Pulmonary artery endothelial cell (primary cell): ENCODE measurements at regions not wholly inside any gene's neighbourhood (a gene's known extent, or its start where the extent isn't known, plus 50 kb on each side); places are given as distances from the start of the nearest gene placed in this dataset.

Experiments
- DNase-seq: peaks from one replicate; pipeline ENCODE4 v3.0.0-alpha.2; 2011; ENCODE audit warnings: low read depth, low spot score

GRCh38 chr3:16108424-16108823 lies 66.1 kb upstream of the GALNT15 start:
- DNase-seq: no peak

- peak; percentile 10 for DNase-seq
Observed at GRCh38 chr3:16109929-16110328, 64.6 kb upstream of the GALNT15 start.

DNA sequence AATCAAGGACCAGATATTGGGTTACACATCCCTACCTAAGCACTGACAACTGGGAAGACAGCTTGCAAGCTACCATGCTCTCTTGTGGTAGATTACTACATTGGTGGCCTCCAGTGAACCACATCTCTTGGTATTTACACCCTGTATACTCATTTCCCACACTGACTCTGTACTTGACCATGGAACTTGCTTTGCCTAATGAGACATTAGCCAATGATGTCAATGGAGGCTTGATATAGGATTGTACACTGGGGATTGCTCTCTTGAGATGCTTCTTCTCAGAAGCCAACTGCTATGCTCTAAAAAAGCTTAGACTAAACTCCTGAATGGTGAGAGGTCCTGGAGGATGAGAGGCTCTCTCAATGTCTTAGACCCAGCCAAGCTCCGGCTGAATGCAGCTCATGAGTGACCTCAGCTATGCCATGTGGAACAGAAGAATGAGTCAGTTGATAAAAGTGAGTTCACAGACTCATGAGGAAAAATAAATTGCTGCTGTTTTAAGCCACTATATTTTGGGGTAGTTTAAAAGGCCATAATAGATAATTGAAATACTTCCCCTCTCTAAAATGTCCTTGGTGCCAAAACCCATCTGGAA lies 61.5 kb upstream of the GALNT15 start:
- no peak for DNase-seq

DNA sequence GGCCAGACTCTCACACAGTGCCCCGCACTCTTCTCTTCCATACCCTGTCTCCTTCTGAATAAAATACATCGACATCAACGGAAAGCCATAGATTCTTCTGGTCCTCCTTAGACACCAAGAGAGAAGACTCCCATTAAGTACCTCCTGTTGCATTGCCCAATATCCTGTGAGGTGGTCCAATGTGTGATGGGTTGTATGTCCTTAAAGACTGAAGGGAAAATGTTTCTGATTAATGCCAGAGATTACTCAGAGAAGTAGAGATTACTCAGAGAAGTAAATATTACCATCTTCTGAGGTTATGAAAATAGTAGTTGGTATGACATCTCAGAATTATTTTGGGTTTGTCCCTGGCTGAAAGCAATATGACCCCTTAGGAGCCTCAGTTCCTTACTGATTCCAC lies 60.8 kb upstream of the GALNT15 start:
- no peak for DNase-seq

DNA sequence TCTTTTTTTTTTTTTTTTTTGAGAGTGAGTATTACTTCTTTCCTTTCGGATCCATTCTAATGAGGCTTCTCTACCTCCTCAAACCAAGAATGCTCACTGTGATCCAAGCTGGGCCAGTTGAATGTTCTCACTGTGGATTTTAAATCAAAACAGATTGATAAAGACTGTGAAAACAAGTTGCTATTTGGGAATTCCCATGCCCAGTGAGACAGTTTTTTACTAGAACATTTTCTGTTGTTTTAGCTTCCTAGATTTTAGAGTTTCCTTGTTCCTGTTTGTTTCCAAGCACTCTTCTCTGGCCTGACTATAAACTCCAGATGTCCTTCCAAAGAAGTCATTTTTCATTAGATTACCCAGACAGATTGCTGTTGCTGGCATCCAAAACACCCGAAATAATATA lies 60.1 kb upstream of the GALNT15 start:
- DNase-seq: no peak

DNA sequence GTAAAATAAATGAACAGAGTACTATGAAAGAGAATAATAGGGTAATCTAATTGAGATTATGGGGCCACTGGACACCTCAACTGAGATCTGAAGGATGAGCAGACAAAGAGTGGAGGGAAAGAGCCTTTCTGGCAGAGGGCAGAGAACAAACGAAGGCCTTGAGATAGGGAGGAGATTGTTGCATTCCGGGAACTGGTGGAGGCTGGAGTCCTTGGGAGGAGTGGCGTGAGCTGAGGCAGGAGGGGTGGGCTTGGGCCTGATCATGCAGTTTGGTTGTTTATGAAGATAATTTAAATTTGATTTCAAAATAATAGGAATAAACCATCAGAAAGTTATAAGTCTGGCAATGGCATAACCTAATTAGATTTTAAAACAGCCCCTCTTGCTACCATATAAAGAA lies 59.5 kb upstream of the GALNT15 start:
- DNase-seq: no peak

GRCh38 chr3:16118396-16118795 lies 56.1 kb upstream of the GALNT15 start:
- no peak for DNase-seq

- no peak for DNase-seq
Observed at GRCh38 chr3:16119887-16120286, 54.6 kb upstream of the GALNT15 start.

DNA sequence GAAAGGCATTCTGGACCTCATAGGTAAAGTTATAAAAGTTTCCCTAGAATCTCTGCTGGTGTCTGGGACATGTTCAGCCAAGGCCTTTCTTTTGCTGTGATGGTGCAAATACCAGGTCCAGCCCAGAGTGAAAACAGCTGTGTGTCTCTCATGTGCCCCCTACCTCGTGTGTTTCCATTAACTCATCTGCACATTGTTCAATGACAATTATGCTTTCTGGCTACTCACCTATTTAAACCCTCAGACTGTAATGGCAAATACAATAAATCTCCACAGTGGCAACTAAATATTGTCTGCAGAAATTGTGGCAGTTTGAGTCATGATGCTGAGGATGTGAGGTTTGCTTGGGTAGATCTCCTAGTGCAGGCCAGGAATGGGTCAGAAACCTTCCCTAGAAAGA lies 53.1 kb upstream of the GALNT15 start:
- DNase-seq: no peak

DNA sequence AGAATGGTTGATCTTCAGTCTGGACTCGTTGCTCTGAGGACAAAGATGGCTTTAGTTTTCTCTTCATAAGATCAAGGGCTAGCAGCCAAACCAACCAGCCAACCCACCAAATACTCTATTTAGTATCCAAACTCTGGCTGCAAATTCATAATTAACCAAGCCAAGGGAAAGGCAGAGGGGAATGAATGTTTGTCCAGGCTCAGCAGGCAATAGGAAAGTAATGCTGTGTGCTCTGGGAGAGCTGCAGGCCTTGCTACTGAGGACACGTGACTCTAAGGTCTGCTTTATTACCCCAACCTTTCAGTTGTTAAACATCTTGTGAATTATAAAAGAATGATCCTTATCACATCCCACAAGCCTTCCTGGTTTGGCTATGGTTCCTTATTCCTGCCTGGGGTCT lies 52.3 kb upstream of the GALNT15 start:
- no peak for DNase-seq

DNA sequence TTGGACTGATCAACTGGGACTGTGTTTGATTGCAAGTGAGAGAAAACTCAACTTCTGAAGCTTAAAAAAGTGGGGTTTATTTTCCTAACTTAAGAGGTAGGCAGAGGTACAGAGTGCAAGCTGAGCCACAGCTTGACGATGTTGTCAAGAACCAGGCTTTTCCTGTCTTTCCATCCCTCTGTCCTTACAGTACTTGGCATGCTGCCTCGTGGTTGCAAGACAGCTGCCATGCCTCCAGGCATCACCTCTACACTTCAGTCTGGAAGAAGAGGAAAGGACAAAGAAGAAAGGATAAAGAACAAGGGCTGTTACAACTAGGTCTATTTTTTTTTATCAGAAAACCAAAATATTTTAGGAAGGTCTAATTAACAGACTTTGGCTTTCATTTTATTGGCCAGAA lies 51.8 kb upstream of the GALNT15 start:
- no peak for DNase-seq

- no peak for DNase-seq
Observed at GRCh38 chr3:16124636-16125035, 49.8 kb upstream of the GALNT15 start.
